Suprapubic skin (tissue), 4 donors: ENCODE measurements at regions not wholly inside any gene's neighbourhood (a gene's known extent, or its start where the extent isn't known, plus 50 kb on each side); places are given as distances from the start of the nearest gene placed in this dataset.

ENCODE experiments used
- DNase-seq, 2 donors: peaks; one replicate each; pipeline ENCODE4 v3.0.0-alpha.2; 2019; ENCODE audit warnings: low spot score in 2 of 2
- H3K27ac ChIP-seq: fragments of 200-600 bp; sonication (generic); one replicate; pipeline ENCODE4 v1.5.1; 2019
- H3K27me3 ChIP-seq: fragments of 200-600 bp; sonication (generic); one replicate; pipeline ENCODE4 v1.5.1; 2019
- H3K36me3 ChIP-seq: fragments of 200-600 bp; sonication (generic); one replicate; pipeline ENCODE4 v1.5.1; 2019
- H3K4me1 ChIP-seq: fragments of 200-600 bp; sonication (generic); one replicate; pipeline ENCODE4 v1.5.1; 2019
- H3K4me3 ChIP-seq: fragments of 200-600 bp; sonication (generic); one replicate; pipeline ENCODE4 v1.5.1; 2019; ENCODE audit warnings: mild to moderate bottlenecking
- H3K9me3 ChIP-seq: fragments of 200-600 bp; sonication (generic); one replicate; pipeline ENCODE4 v1.5.1; 2019
- CTCF ChIP-seq, 2 donors: fragments of 200-600 bp in 1 of 2; fragments of 450-650 bp in 1 of 2; sonication (generic) in 1 of 2; IDR thresholded peaks; one replicate each; pipeline ENCODE4 v1.5.1; 2016 to 2019; ENCODE audit warnings: antibody characterized with exemption in 2 of 2, mild to moderate bottlenecking in 1 of 2, moderate library complexity in 1 of 2
- EP300 ChIP-seq: sonication (generic); formaldehyde crosslinking; IDR thresholded peaks from one replicate; pipeline ENCODE4 v1.6.1; 2017; ENCODE audit warnings: antibody characterized with exemption
- POLR2A ChIP-seq, 2 donors: fragments of 450-650 bp; IDR thresholded peaks; one replicate each; pipeline ENCODE4 v1.6.1; 2017; ENCODE audit warnings: antibody characterized with exemption in 2 of 2, mild to moderate bottlenecking in 2 of 2, moderate library complexity in 2 of 2
- POLR2AphosphoS5 ChIP-seq, 3 donors: sonication (generic); formaldehyde crosslinking; IDR thresholded peaks; one replicate each; pipeline ENCODE4 v1.6.1; 2017; ENCODE audit warnings: antibody characterized with exemption in 3 of 3
- WGBS: methylation state at CpG from one replicate; pipeline ENCODE4 v1.1.5; 2018; 5-methylcytosine and 5-hydroxymethylcytosine counted together

- Histone ChIP-seq H3K4me3 (no peak overlapping the region), H3K27me3 (no peaks in the 10 kb centered on the region)
- WGBS: 54% methylated on average over 1 of the region's 1 CpG
These were observed 111.7 kb downstream of the GALR1 start for GRCh38 chr18:77361382-77361781.

GRCh38 chr18:77365667-77366066, 116.0 kb downstream of the GALR1 start:
- no peaks in the 10 kb centered on the region for H3K27me3 ChIP-seq
- no peak overlapping the region for H3K4me3 ChIP-seq
- no peak for DNase-seq
- peaks cover 4% of the 10 kb centered on the region for H3K4me1 ChIP-seq
- no peak for TF ChIP-seq CTCF (IDR thresholded peaks at IDR 0.05)
- TF ChIP-seq POLR2A (IDR thresholded peaks at IDR 0.05): no peak
- no peak for TF ChIP-seq POLR2AphosphoS5 (IDR thresholded peaks at IDR 0.05)
- no peak for TF ChIP-seq EP300
- no peak overlapping the region for H3K27ac ChIP-seq
- WGBS: 71% methylated on average over 2 of the region's 2 CpGs
- H3K9me3 ChIP-seq: peaks cover 17% of the 10 kb centered on the region
- H3K36me3 ChIP-seq: no peaks in the 10 kb centered on the region

More at GRCh38 chr18:77361382-77361781, 111.7 kb downstream of the GALR1 start:
- DNase-seq: no peak
- H3K27ac ChIP-seq: no peak overlapping the region
- H3K4me1 ChIP-seq: no peaks in the 10 kb centered on the region
- peaks cover 4% of the 10 kb centered on the region for H3K9me3 ChIP-seq
- TF ChIP-seq POLR2AphosphoS5 (IDR thresholded peaks at IDR 0.05): no peak
- H3K36me3 ChIP-seq: no peaks in the 10 kb centered on the region

GRCh38 chr18:77366067-77366719, 116.5 kb downstream of the GALR1 start:
- Histone ChIP-seq H3K4me1 (peaks cover 4% of the 10 kb centered on the region), H3K27ac (no peak overlapping the region), H3K9me3 (peaks cover 13% of the 10 kb centered on the region), H3K36me3 (no peaks in the 10 kb centered on the region), H3K4me3 (no peak overlapping the region), H3K27me3 (no peaks in the 10 kb centered on the region)
- TF ChIP-seq POLR2AphosphoS5 (IDR thresholded peaks at IDR 0.05) (no peak), CTCF (IDR thresholded peaks at IDR 0.05) (no peak), EP300 (no peak), POLR2A (IDR thresholded peaks at IDR 0.05) (no peak)
- WGBS: 87% methylated on average over 11 of the region's 11 CpGs
- no peak for DNase-seq

GRCh38 chr18:77366720-77367641, 117.3 kb downstream of the GALR1 start:
- no peaks in the 10 kb centered on the region for H3K36me3 ChIP-seq
- peak overlapping the region; percentile 20 for H3K4me3 ChIP-seq
- 52% methylated on average over 25 of the region's 27 CpGs for WGBS
- H3K27me3 ChIP-seq: no peaks in the 10 kb centered on the region
- TF ChIP-seq POLR2AphosphoS5 (IDR thresholded peaks at IDR 0.05) (no peak), CTCF (IDR thresholded peaks at IDR 0.05) (no peak)
- no peak for DNase-seq
- H3K27ac ChIP-seq: peak overlapping the region; percentile 14
- peaks cover 4% of the 10 kb centered on the region for H3K4me1 ChIP-seq
- peaks cover 13% of the 10 kb centered on the region for H3K9me3 ChIP-seq

GRCh38 chr18:77369644-77370043, 120.0 kb downstream of the GALR1 start:
- Histone ChIP-seq H3K36me3 (no peaks in the 10 kb centered on the region), H3K27me3 (no peaks in the 10 kb centered on the region), H3K4me1 (peaks cover 4% of the 10 kb centered on the region), H3K4me3 (no peak overlapping the region), H3K9me3 (peaks cover 13% of the 10 kb centered on the region), H3K27ac (no peak overlapping the region)
- DNase-seq: no peak
- no peak for TF ChIP-seq POLR2A (IDR thresholded peaks at IDR 0.05)
- TF ChIP-seq EP300: no peak
- TF ChIP-seq CTCF (IDR thresholded peaks at IDR 0.05): no peak
- no peak for TF ChIP-seq POLR2AphosphoS5 (IDR thresholded peaks at IDR 0.05)
- WGBS: 98% methylated on average over 2 of the region's 2 CpGs
